A673 (cell line): ENCODE measurements at regions not wholly inside any gene's neighbourhood (a gene's known extent, or its start where the extent isn't known, plus 50 kb on each side); places are given as distances from the start of the nearest gene placed in this dataset.

ENCODE experiments used
- BruUV-seq: library from RNA; stranded (reverse); fragments of 400-500 nt; replicated peaks from 2 replicates; lab custom pipeline; 2021; lab: Mats Ljungman, UMichigan
- CTCF ChIA-PET: fragments of 300-600 bp; sonication (Branson Sonifier 250); formaldehyde crosslinking; loops from one replicate; lab custom pipeline; 2022; ENCODE audit warnings: antibody characterized with exemption; lab: Charles Lee
- POLR2A ChIA-PET: fragments of 300-600 bp; sonication (Branson Sonifier 250); formaldehyde crosslinking; loops from one replicate; lab custom pipeline; 2022; ENCODE audit warnings: antibody characterized with exemption; ENCODE audit not compliant: low non-redundant PET; lab: Charles Lee
- DNase-seq: peaks from one replicate; pipeline ENCODE4 v3.0.0-alpha.2; 2015; ENCODE audit warnings: low spot score
- H3K27ac ChIP-seq: fragments of 200-600 bp; sonication (generic); 2 replicates; pipeline ENCODE4 v1.5.1; 2016; ENCODE audit warnings: mixed run types, low read depth, mild to moderate bottlenecking, mixed read lengths, antibody characterized with exemption, low read length; ENCODE audit not compliant: poor library complexity, severe bottlenecking
- H3K27me3 ChIP-seq: fragments of 200-600 bp; sonication (generic); replicated peaks from 2 replicates; pipeline ENCODE4 v1.6.1; 2017; ENCODE audit warnings: mixed run types, low read depth, mild to moderate bottlenecking, mixed read lengths, antibody characterized with exemption, low read length; ENCODE audit not compliant: insufficient read depth, poor library complexity
- H3K36me3 ChIP-seq: fragments of 200-600 bp; sonication (generic); 2 replicates; pipeline ENCODE4 v1.6.1; 2016; ENCODE audit warnings: mixed run types, mild to moderate bottlenecking, mixed read lengths, antibody characterized with exemption, low read length; ENCODE audit not compliant: insufficient read depth, poor library complexity, severe bottlenecking
- H3K4me1 ChIP-seq: fragments of 200-600 bp; sonication (generic); 2 replicates; pipeline ENCODE4 v1.6.1; 2017; ENCODE audit warnings: mixed run types, mild to moderate bottlenecking, mixed read lengths, antibody characterized with exemption, low read length; ENCODE audit not compliant: insufficient read depth, poor library complexity, severe bottlenecking
- H3K4me3 ChIP-seq: fragments of 200-600 bp; sonication (generic); 2 replicates; pipeline ENCODE4 v1.5.1; 2016; ENCODE audit warnings: low read depth, mixed run types, mild to moderate bottlenecking, mixed read lengths, low read length; ENCODE audit not compliant: poor library complexity, severe bottlenecking
- H3K9me3 ChIP-seq: fragments of 200-600 bp; sonication (generic); 2 replicates; pipeline ENCODE4 v1.6.1; 2016; ENCODE audit warnings: mixed run types, low read depth, mild to moderate bottlenecking, mixed read lengths, antibody characterized with exemption, low read length; ENCODE audit not compliant: poor library complexity, severe bottlenecking
- EZH2 ChIP-seq: fragments of 200-600 bp; sonication (generic); IDR thresholded peaks from 2 replicates; pipeline ENCODE4 v1.6.1; 2017; ENCODE audit warnings: borderline replicate concordance, low read depth, mild to moderate bottlenecking, mixed read lengths, antibody characterized with exemption, low read length; ENCODE audit not compliant: poor library complexity, severe bottlenecking
- intact Hi-C: fragments of 100-400 bp; cut with micrococcal nuclease; formaldehyde crosslinking; loops from one replicate; pipeline ENCODE4 v1.10.0; 2022; ENCODE audit not compliant: unreplicated experiment
- TF ChIP-seq, protein P1 (sequence below): fragments of 300-800, 200-600 bp; sonication (generic); conservative IDR thresholded peaks from 2 replicates; pipeline ENCODE4 v1.5.1; 2017; ENCODE audit warnings: low read depth, mild to moderate bottlenecking, antibody characterized with exemption, low read length, moderate library complexity, mixed read lengths

DNA sequence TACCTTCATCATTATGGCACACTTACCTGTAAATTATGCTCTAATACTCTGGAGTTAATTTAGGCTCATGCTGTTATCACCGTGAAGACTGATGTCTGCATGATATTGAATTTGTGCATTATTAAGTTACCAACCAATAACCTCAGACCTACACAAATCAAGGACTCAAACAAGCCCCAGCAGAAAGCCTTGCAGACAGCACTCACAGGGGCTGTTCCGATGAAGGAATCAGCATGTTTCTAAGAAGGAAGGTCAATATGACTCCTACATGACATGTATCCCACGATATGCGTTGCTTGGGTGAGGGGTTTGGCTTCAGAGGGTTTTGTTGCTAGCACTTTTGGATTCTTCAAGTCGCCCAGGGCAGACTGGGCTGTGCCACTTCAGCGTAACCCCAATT lies 1071.2 kb upstream of the SLC10A2 start:
- Histone ChIP-seq H3K36me3 (no peaks in the 10 kb centered on the region), H3K27ac (no peak overlapping the region), H3K4me3 (no peak overlapping the region), H3K27me3 (peaks cover 10% of the 10 kb centered on the region), H3K9me3 (no peaks in the 10 kb centered on the region), H3K4me1 (no peaks in the 10 kb centered on the region)
- BruUV-seq, result no TSS peak
- TF ChIP-seq, protein P1, sequence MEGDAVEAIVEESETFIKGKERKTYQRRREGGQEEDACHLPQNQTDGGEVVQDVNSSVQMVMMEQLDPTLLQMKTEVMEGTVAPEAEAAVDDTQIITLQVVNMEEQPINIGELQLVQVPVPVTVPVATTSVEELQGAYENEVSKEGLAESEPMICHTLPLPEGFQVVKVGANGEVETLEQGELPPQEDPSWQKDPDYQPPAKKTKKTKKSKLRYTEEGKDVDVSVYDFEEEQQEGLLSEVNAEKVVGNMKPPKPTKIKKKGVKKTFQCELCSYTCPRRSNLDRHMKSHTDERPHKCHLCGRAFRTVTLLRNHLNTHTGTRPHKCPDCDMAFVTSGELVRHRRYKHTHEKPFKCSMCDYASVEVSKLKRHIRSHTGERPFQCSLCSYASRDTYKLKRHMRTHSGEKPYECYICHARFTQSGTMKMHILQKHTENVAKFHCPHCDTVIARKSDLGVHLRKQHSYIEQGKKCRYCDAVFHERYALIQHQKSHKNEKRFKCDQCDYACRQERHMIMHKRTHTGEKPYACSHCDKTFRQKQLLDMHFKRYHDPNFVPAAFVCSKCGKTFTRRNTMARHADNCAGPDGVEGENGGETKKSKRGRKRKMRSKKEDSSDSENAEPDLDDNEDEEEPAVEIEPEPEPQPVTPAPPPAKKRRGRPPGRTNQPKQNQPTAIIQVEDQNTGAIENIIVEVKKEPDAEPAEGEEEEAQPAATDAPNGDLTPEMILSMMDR, result no peak
- TF ChIP-seq EZH2, result no peak
- ChIA-PET POLR2A (no interaction called here), CTCF (no interaction called here)
- intact Hi-C loops, result no loop called here
- no peak for DNase-seq

GRCh38 chr13:104132849-104133248 lies 1066.6 kb upstream of the SLC10A2 start:
- Histone ChIP-seq H3K4me3 (no peak overlapping the region), H3K9me3 (no peaks in the 10 kb centered on the region), H3K36me3 (no peaks in the 10 kb centered on the region), H3K27ac (no peak overlapping the region), H3K27me3 (no peaks in the 10 kb centered on the region), H3K4me1 (no peaks in the 10 kb centered on the region)
- POLR2A ChIA-PET, result interaction anchor here (0.7 kb wide), 1 partner anchor 40 kb away, joined by 3 read pairs; no protein-coding TSS in a partner anchor
- BruUV-seq, result no TSS peak
- intact Hi-C loops, result no loop called here
- no peak for DNase-seq
- CTCF ChIA-PET, result no interaction called here
- TF ChIP-seq EZH2, result no peak
- TF ChIP-seq, protein P1, result no peak

DNA sequence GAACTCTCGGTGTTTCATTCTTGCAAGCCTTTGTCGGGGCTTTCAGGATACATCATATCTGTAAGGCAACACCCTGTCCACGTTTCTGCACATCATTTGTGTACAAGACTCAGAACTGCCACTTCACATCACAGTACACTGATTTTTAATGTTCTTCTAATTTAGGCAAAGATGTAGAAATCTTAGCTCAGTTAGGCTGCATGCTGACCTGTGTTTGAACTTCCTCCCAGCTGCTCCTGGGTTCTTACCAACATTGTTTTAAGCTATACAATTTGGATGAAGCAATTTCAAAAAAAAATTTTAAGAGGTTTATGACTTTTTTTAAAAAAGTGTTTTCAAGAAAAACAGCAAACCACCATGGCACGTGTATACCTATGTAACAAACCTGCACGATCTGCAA lies 1047.9 kb upstream of the SLC10A2 start:
- Histone ChIP-seq H3K9me3 (no peaks in the 10 kb centered on the region), H3K4me1 (no peaks in the 10 kb centered on the region), H3K36me3 (no peaks in the 10 kb centered on the region), H3K4me3 (no peak overlapping the region), H3K27me3 (no peaks in the 10 kb centered on the region), H3K27ac (no peak overlapping the region)
- no TSS peak for BruUV-seq
- intact Hi-C loops, result no loop called here
- no peak for DNase-seq
- no peak for TF ChIP-seq EZH2
- TF ChIP-seq, protein P1, result no peak
- POLR2A ChIA-PET, result no interaction called here
- CTCF ChIA-PET, result no interaction called here
